Activated CD4-positive, alpha-beta T cell treated with anti-CD3 and anti-CD28 coated beads, Interleukin-2, amount 10 ng/mL, durations not matched to agents 24 days and 14 days (primary cell): ENCODE measurements at regions not wholly inside any gene's neighbourhood (a gene's known extent, or its start where the extent isn't known, plus 50 kb on each side); places are given as distances from the start of the nearest gene placed in this dataset.
"Not testable (repeated sequence)": the region's sequence is repeated elsewhere in the genome, so short reads cannot be mapped to it uniquely, and the experiment has no call there.

Experiments used
- DNase-seq: peaks from one replicate; pipeline ENCODE4 v3.0.0; 2022
- H3K27ac Mint-ChIP-seq: one replicate; pipeline ENCODE4 v1.8.0; 2022; ENCODE audit warnings: mild to moderate bottlenecking, mixed read lengths
- H3K27me3 Mint-ChIP-seq: one replicate; pipeline ENCODE4 v1.8.0; 2022; ENCODE audit warnings: mixed read lengths
- H3K36me3 Mint-ChIP-seq: one replicate; pipeline ENCODE4 v1.8.0; 2022; ENCODE audit warnings: low read depth, mild to moderate bottlenecking, mixed read lengths
- H3K4me1 Mint-ChIP-seq: one replicate; pipeline ENCODE4 v1.8.0; 2021; ENCODE audit warnings: mixed read lengths
- H3K4me3 Mint-ChIP-seq: one replicate; pipeline ENCODE4 v1.8.0; 2022; ENCODE audit warnings: mild to moderate bottlenecking, moderate library complexity, mixed read lengths
- H3K9me3 Mint-ChIP-seq: one replicate; pipeline ENCODE4 v1.8.0; 2021; ENCODE audit warnings: mixed read lengths
- intact Hi-C: fragments of 100-400 bp; cut with micrococcal nuclease; formaldehyde crosslinking; loops from one replicate; pipeline ENCODE4 v1.15.1; 2023

DNA sequence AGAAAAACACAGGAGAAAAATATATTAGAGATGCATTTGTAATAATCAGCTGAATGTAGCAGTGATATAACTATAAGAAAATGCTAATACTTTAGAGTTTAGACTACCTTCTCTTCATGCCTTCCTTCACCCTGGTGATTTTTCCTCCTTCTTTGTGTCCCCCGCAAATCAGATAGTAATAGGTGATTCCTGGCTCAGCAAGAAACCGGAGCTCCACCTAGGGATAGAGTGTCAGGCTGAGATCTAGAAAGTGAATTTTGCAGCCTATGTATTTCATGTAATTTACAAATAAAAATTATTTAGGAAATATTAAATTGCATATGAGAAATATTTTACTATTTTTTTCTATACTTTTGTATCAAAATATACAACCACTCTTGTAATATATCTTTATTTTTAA, 109.8 kb upstream of the ST8SIA4 start:
- intact Hi-C loops, result no loop called here
- peaks cover 2% of the 10 kb centered on the region for H3K27me3 Mint-ChIP-seq
- no peak overlapping the region for H3K27ac Mint-ChIP-seq
- DNase-seq, result no peak
- H3K9me3 Mint-ChIP-seq, result no peaks in the 10 kb centered on the region
- H3K4me1 Mint-ChIP-seq, result no peaks in the 10 kb centered on the region
- no peaks in the 10 kb centered on the region for H3K36me3 Mint-ChIP-seq
- H3K4me3 Mint-ChIP-seq, result no peak overlapping the region

- H3K9me3 Mint-ChIP-seq, result peaks cover 5% of the 10 kb centered on the region
- no peak for DNase-seq
- intact Hi-C loops, result no loop called here
- H3K4me3 Mint-ChIP-seq, result no peak overlapping the region
- H3K36me3 Mint-ChIP-seq, result no peaks in the 10 kb centered on the region
- peaks cover 2% of the 10 kb centered on the region for H3K27me3 Mint-ChIP-seq
- no peaks in the 10 kb centered on the region for H3K4me1 Mint-ChIP-seq
- H3K27ac Mint-ChIP-seq, result no peak overlapping the region
Measured at GRCh38 chr5:101009758-101010519, 106.9 kb upstream of the ST8SIA4 start.

DNA sequence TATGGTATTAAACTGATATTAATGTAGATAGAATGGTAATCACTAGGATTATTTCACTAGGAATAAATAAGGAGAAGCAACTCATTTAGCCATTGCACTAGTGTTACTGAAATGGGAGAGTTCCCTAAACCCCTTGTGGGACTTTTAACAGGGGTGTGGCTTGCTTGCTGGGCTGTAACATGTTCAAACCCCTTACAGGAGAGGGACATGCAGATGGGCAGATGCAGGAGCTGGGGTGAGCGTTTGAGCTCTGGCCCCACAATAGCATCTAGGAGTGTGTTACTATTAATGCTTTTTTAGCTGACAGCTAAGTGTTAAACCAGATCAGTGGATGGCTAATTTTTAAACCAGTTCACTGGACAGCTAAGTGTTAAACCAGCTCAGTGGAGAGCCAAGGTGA, 89.3 kb upstream of the ST8SIA4 start:
- peaks cover 3% of the 10 kb centered on the region for H3K27me3 Mint-ChIP-seq
- no peak overlapping the region for H3K27ac Mint-ChIP-seq
- H3K36me3 Mint-ChIP-seq, result no peaks in the 10 kb centered on the region
- no peak overlapping the region for H3K4me3 Mint-ChIP-seq
- intact Hi-C loops, result no loop called here
- no peaks in the 10 kb centered on the region for H3K9me3 Mint-ChIP-seq
- no peak for DNase-seq
- no peaks in the 10 kb centered on the region for H3K4me1 Mint-ChIP-seq

DNA sequence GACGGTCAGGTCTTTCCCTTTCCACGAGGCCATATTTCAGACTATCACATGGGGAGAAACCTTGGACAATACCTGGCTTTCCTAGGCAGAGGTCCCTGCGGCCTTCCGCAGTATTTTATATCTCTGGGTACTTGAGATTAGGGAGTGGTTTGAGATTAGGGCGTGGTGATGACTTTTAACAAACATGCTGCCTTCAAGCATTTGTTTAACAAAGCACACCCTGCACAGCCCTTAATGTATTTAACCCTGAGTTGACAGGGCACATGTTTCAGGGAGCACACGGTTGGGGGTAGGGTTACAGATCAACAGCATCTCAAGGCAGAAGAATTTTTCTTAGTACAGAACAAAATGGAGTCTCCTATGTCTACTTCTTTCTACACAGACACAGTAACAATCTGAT, 80.5 kb upstream of the ST8SIA4 start:
- H3K4me3 Mint-ChIP-seq, H3K36me3 Mint-ChIP-seq, intact Hi-C loops, DNase-seq, H3K27me3 Mint-ChIP-seq, H3K27ac Mint-ChIP-seq, H3K4me1 Mint-ChIP-seq, H3K9me3 Mint-ChIP-seq: not testable (repeated sequence)

DNA sequence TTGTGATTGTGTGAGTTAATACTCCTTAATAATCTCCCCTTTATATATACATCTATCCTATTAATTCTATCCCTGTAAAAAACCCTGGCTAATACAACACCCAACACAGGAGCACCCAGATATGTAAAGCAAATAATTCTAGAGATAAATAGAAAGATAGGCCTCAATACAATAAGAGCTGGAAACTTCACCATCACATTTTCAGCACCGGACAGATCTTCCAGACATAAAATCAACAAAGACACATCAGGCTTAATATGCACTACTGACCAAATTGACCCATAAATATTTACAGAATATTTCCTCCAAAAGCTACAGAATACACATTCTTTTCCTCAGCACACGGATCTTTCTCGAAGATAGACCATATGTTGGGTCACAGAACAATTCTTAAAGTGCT, 71.0 kb upstream of the ST8SIA4 start:
- peaks cover 13% of the 10 kb centered on the region for H3K27me3 Mint-ChIP-seq
- peaks cover 5% of the 10 kb centered on the region for H3K9me3 Mint-ChIP-seq
- no peak overlapping the region for H3K27ac Mint-ChIP-seq
- no peak overlapping the region for H3K4me3 Mint-ChIP-seq
- no peaks in the 10 kb centered on the region for H3K4me1 Mint-ChIP-seq
- intact Hi-C loops, result no loop called here
- H3K36me3 Mint-ChIP-seq, result no peaks in the 10 kb centered on the region
- no peak for DNase-seq

DNA sequence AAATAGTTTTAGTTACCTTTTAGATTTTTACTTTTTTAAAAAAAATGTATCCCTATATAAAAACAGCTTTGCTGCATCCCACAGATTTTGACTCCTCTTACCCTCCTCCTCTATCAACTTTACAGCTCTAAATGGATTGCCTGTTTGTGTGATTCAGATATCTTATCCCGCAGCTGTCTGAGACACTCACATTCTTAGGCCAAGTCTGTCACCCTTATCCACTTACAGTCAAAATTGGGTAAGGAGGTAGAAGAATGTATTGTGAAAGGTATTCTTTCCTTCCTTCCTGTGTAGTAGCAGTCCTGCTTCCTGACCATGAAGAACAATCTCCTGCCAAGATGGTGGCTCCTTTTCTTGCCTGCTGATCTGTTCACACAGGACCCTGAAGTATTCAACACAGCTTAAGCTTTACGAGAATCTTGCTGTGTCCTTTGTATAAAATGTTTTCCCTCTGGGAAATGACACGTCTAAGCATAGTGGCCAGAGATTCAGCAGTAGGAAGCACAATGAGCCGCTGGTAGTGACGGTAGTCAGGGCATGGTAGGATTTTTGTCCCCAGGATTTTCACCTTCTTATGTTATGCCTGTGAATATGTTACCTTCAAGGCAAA, 67.7 kb upstream of the ST8SIA4 start:
- H3K36me3 Mint-ChIP-seq, result no peaks in the 10 kb centered on the region
- no peak overlapping the region for H3K4me3 Mint-ChIP-seq
- H3K9me3 Mint-ChIP-seq, result no peaks in the 10 kb centered on the region
- H3K27ac Mint-ChIP-seq, result no peak overlapping the region
- intact Hi-C loops, result no loop called here
- no peaks in the 10 kb centered on the region for H3K4me1 Mint-ChIP-seq
- no peak for DNase-seq
- peaks cover 19% of the 10 kb centered on the region for H3K27me3 Mint-ChIP-seq

GRCh38 chr5:100965291-100965690, 62.2 kb upstream of the ST8SIA4 start:
- Mint-ChIP-seq H3K9me3 (no peaks in the 10 kb centered on the region), H3K36me3 (no peaks in the 10 kb centered on the region), H3K4me3 (no peak overlapping the region), H3K4me1 (no peaks in the 10 kb centered on the region), H3K27me3 (peaks cover 17% of the 10 kb centered on the region), H3K27ac (no peak overlapping the region)
- intact Hi-C loops, result no loop called here
- DNase-seq, result no peak
